Gastroesophageal sphincter (tissue), 3 donors: ENCODE measurements at regions not wholly inside any gene's neighbourhood (a gene's known extent, or its start where the extent isn't known, plus 50 kb on each side); places are given as distances from the start of the nearest gene placed in this dataset.

Experiments used
- EP300 ChIP-seq: sonication (generic); formaldehyde crosslinking; IDR thresholded peaks from one replicate; pipeline ENCODE4 v1.6.1; 2017; ENCODE audit warnings: antibody characterized with exemption, mild to moderate bottlenecking
- POLR2A ChIP-seq, 2 donors: fragments of 450-650 bp; IDR thresholded peaks; one replicate each; pipeline ENCODE4 v1.6.1; 2017; ENCODE audit warnings: antibody characterized with exemption in 2 of 2, mild to moderate bottlenecking in 2 of 2, moderate library complexity in 1 of 2
- POLR2AphosphoS5 ChIP-seq: sonication (generic); formaldehyde crosslinking; IDR thresholded peaks from one replicate; pipeline ENCODE4 v1.6.1; 2017; ENCODE audit warnings: antibody characterized with exemption
- TF ChIP-seq, protein P1 (sequence below), 4 experiments: fragments of 200-600 bp in 2 of 4; fragments of 450-650 bp in 2 of 4; sonication (generic) in 1 of 4; IDR thresholded peaks; one replicate each; pipeline ENCODE4 v1.5.1; 2017 to 2019; ENCODE audit warnings: antibody characterized with exemption in 4 of 4, mild to moderate bottlenecking in 2 of 4, moderate library complexity in 2 of 4

DNA sequence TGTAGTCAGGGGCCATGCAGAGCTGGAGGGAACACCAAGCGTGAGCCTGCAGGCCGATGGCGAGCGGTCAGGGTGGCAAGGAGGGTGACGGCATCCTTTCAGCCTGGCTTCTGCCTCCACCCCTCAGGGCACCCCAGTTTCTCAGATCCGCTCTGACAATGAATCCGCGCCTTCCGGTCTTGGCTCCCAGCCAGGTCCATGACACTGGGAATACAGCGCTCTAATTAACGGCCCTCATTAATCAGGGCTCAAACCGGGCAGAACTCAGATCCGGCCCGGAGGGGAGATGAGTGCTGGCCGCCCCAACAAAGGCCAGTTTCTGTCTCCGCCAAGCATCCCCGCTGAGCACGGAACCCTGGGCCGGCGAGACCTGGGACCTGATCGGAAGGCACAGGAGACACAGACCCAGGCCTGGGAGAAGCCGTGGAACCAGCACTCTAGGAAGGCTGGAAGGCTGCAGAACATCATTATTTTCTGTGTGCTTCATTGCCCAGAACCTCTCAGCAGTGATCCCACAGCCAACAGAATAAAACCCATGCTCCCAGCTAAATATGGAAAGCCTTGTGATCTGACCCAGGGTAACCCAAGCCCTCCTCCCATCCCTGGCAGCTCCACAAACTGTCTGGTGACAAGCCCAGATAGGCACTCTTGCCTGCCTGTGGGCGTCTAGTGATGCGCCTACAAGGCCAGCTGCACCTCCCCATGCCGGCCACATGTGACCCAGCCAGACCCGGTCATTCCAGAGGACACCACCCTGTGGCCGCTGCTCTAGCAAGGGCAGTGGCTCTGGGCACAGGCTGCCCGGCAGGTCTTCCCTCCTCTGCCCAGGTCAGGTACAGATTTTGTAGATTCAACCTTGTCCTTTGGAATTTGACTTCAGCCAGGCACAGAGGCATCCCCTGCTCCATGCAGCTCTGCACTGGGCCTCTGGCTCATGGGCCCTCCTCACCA, 438.7 kb upstream of the MYT1L start:
- TF ChIP-seq, protein P1, sequence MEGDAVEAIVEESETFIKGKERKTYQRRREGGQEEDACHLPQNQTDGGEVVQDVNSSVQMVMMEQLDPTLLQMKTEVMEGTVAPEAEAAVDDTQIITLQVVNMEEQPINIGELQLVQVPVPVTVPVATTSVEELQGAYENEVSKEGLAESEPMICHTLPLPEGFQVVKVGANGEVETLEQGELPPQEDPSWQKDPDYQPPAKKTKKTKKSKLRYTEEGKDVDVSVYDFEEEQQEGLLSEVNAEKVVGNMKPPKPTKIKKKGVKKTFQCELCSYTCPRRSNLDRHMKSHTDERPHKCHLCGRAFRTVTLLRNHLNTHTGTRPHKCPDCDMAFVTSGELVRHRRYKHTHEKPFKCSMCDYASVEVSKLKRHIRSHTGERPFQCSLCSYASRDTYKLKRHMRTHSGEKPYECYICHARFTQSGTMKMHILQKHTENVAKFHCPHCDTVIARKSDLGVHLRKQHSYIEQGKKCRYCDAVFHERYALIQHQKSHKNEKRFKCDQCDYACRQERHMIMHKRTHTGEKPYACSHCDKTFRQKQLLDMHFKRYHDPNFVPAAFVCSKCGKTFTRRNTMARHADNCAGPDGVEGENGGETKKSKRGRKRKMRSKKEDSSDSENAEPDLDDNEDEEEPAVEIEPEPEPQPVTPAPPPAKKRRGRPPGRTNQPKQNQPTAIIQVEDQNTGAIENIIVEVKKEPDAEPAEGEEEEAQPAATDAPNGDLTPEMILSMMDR (IDR thresholded peaks at IDR 0.05): peak in 1 of 4 experiments; percentile 7
- TF ChIP-seq POLR2AphosphoS5 (peak; percentile 15), POLR2A (IDR thresholded peaks at IDR 0.05) (no peak), EP300 (no peak)
